Left lung (tissue), 4 donors: ENCODE measurements at regions not wholly inside any gene's neighbourhood (a gene's known extent, or its start where the extent isn't known, plus 50 kb on each side); places are given as distances from the start of the nearest gene placed in this dataset.
A peak's percentile ranks its signal among the peaks of the same experiment; 100 is the strongest.

Experiments used
- ATAC-seq: fragments of 200-7000 bp; cut with Tn5 transposase; one replicate; pipeline ENCODE4 v1.9.1; 2020; ENCODE audit warnings: moderate library complexity
- DNase-seq, 4 donors: peaks; one replicate each; pipeline ENCODE4 v3.0.0-alpha.2; 2013 to 2020
- H3K27ac ChIP-seq, 2 donors: fragments of 200-600 bp; sonication (generic) in 1 of 2; one replicate each; pipeline versions ENCODE4 v1.5.0 to v1.8.0; 2020 to 2021
- H3K27me3 ChIP-seq, 2 donors: fragments of 200-600 bp; sonication (generic) in 1 of 2; one replicate each; pipeline versions ENCODE4 v1.5.0 to v1.8.0; 2020 to 2021
- H3K36me3 ChIP-seq, 2 donors: fragments of 200-600 bp; sonication (generic) in 1 of 2; one replicate each; pipeline versions ENCODE4 v1.5.0 to v1.8.0; 2020 to 2021
- H3K4me1 ChIP-seq, 2 donors: fragments of 200-600 bp; one replicate each; pipeline ENCODE4 v1.8.0; 2021
- H3K4me3 ChIP-seq, 2 donors: fragments of 200-600 bp; sonication (generic) in 1 of 2; one replicate each; pipeline versions ENCODE4 v1.5.0 to v1.8.0; 2020 to 2021; ENCODE audit warnings: mild to moderate bottlenecking in 1 of 2
- H3K9me3 ChIP-seq, 2 donors: fragments of 200-600 bp; sonication (generic) in 1 of 2; one replicate each; pipeline versions ENCODE4 v1.5.0 to v1.8.0; 2020 to 2021
- intact Hi-C, 2 donors: fragments of 100-400 bp; cut with DNase I; formaldehyde crosslinking; loops; one replicate each; pipeline versions ENCODE4 v1.11.2 to v1.14.2; 2022
- TF ChIP-seq, protein P1 (sequence below), 2 donors: fragments of 200-600 bp; sonication (generic) in 1 of 2; IDR thresholded peaks; one replicate each; pipeline versions ENCODE4 v1.5.0 to v1.8.0; 2021; ENCODE audit warnings: antibody characterized with exemption in 2 of 2
- donor health status: DM: no; HTN: yes; CAD: no.
- donor health status: DM: no; HTN: no; CAD: no.

DNA sequence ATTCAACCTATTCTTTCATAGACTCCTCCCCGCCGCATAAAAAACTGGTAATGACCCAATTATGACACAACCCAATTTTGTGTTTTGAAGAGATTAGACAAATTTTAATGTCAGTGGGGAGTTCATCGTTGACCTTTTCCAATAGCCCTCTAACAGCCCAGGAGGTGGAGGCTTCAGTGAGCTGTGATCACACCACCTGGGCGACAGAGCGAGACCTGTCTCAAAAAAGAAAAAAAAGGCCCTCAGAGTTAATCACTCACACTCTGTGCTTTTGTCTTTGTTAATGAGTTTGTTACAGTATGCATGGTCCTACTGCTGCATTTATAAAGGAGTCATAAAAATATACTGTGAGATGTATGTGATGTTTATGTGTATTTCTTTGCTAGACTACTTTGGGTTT lies 510.6 kb downstream of the CPS1 start:
- Histone ChIP-seq H3K36me3 (no peaks in the 10 kb centered on the region), H3K27ac (no peak overlapping the region), H3K27me3 (no peaks in the 10 kb centered on the region), H3K9me3 (no peaks in the 10 kb centered on the region), H3K4me3 (no peak overlapping the region), H3K4me1 (no peaks in the 10 kb centered on the region)
- TF ChIP-seq, protein P1, sequence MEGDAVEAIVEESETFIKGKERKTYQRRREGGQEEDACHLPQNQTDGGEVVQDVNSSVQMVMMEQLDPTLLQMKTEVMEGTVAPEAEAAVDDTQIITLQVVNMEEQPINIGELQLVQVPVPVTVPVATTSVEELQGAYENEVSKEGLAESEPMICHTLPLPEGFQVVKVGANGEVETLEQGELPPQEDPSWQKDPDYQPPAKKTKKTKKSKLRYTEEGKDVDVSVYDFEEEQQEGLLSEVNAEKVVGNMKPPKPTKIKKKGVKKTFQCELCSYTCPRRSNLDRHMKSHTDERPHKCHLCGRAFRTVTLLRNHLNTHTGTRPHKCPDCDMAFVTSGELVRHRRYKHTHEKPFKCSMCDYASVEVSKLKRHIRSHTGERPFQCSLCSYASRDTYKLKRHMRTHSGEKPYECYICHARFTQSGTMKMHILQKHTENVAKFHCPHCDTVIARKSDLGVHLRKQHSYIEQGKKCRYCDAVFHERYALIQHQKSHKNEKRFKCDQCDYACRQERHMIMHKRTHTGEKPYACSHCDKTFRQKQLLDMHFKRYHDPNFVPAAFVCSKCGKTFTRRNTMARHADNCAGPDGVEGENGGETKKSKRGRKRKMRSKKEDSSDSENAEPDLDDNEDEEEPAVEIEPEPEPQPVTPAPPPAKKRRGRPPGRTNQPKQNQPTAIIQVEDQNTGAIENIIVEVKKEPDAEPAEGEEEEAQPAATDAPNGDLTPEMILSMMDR (IDR thresholded peaks at IDR 0.05) = no peak
- intact Hi-C loops = no loop called here
- ATAC-seq (no peak), DNase-seq (peak in 1 of 4 donors; percentile 9)

- no peaks in the 10 kb centered on the region for H3K36me3 ChIP-seq
- intact Hi-C loops = no loop called here
- no peaks in the 10 kb centered on the region for H3K9me3 ChIP-seq
- no peaks in the 10 kb centered on the region for H3K4me1 ChIP-seq
- H3K27ac ChIP-seq = no peak overlapping the region
- ATAC-seq = no peak
- TF ChIP-seq, protein P1 (IDR thresholded peaks at IDR 0.05) = no peak
- H3K4me3 ChIP-seq = no peak overlapping the region
- H3K27me3 ChIP-seq = no peaks in the 10 kb centered on the region
- no peak for DNase-seq
Measured at GRCh38 chr2:211068108-211068780, 511.8 kb downstream of the CPS1 start.

- intact Hi-C loops = no loop called here
- Histone ChIP-seq H3K9me3 (no peaks in the 10 kb centered on the region), H3K27ac (no peak overlapping the region), H3K4me1 (no peaks in the 10 kb centered on the region), H3K27me3 (no peaks in the 10 kb centered on the region), H3K36me3 (no peaks in the 10 kb centered on the region), H3K4me3 (no peak overlapping the region)
- TF ChIP-seq, protein P1 (IDR thresholded peaks at IDR 0.05) = no peak
- ATAC-seq (no peak), DNase-seq (no peak)
Measured at GRCh38 chr2:211070547-211070946, 514.1 kb downstream of the CPS1 start.

DNA sequence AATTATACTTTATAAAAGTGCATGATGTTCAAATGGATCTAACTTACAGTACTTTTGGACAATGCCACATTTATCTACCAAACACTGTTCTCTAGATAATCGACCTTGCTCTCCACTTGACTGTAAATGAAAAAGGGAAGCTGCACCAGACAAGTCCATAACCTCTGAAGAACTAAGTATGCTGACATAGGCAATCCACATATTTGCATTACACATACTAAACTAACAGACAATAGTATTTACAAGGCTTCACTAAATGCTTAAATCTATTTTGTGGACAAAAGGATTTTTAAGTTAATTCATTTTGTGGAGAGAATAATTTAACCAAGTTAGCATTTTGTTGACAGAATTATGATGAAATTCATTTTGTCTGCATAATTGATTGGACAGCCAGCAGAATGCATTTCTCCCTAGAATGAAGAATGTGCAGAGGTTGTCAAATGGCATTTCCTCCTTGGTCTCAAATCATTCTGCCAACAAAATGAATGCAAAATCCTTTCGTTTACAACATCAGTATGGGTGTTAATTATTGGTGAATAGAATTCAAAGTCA lies 520.9 kb downstream of the CPS1 start:
- Histone ChIP-seq H3K36me3 (no peaks in the 10 kb centered on the region), H3K9me3 (no peaks in the 10 kb centered on the region), H3K27ac (no peak overlapping the region), H3K4me1 (no peaks in the 10 kb centered on the region), H3K27me3 (no peaks in the 10 kb centered on the region), H3K4me3 (no peak overlapping the region)
- no peak for ATAC-seq
- intact Hi-C loops = no loop called here
- DNase-seq = no peak
- TF ChIP-seq, protein P1 (IDR thresholded peaks at IDR 0.05) = no peak

GRCh38 chr2:211084352-211084751 lies 528.0 kb downstream of the CPS1 start:
- Histone ChIP-seq H3K4me1 (no peaks in the 10 kb centered on the region), H3K9me3 (no peaks in the 10 kb centered on the region), H3K36me3 (no peaks in the 10 kb centered on the region), H3K27me3 (no peaks in the 10 kb centered on the region), H3K4me3 (no peak overlapping the region), H3K27ac (no peak overlapping the region)
- intact Hi-C loops = no loop called here
- ATAC-seq (no peak), DNase-seq (no peak)
- TF ChIP-seq, protein P1 (IDR thresholded peaks at IDR 0.05) = no peak
